ENCODE measurements at regions not wholly inside any gene's neighbourhood (a gene's known extent, or its start where the extent isn't known, plus 50 kb on each side); places are given as distances from the start of the nearest gene placed in this dataset.

DNA sequence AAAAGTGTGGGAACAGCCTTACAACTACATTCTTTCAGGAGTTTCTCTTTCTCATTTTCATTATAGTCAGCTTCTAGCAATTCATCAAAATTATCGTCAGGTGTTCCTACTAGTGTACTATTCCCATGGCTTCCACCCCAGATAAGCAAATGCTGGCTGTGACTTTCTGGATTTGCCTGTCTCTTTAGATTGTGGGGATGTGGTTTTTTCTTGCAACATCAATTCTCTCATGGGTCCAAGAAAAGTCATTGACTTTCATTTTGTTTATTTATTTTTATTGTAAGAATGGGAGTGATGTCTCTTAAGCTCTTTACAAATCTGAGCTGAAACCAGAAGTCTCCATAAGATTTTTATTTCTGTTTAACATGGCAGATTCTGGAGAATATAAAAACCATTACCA, 349.7 kb upstream of the SEMA3C start:
- no peaks in the 10 kb centered on the region for H4K20me1 ChIP-seq (replicated peaks in 1 of 2; ENCODE audit: control insufficient read depth in 1 of 2, insufficient read depth in 2 of 2, low read length in 2 of 2)
- no peak overlapping the region for H2BK15ac ChIP-seq (ENCODE audit: low read length)
- no peaks in the 10 kb centered on the region for H3K4me1 ChIP-seq (replicated peaks in 1 of 4; ENCODE audit: control insufficient read depth in 3 of 4, insufficient read depth in 4 of 4, low read length in 3 of 4)
- H3K18ac ChIP-seq (ENCODE audit: extremely low read depth, low read length): no peak overlapping the region
- no peak overlapping the region for H3K56ac ChIP-seq (replicated peaks; ENCODE audit: insufficient read length, low read depth, low read length)
- no peak overlapping the region for H3K23ac ChIP-seq (ENCODE audit: insufficient read length)
- no peak overlapping the region for H4K8ac ChIP-seq (ENCODE audit: extremely low read depth, insufficient read depth, low read length)
- no peak overlapping the region for H3K27ac ChIP-seq (ENCODE audit: low read depth, low read length)
- H3K4ac ChIP-seq (replicated peaks; ENCODE audit: insufficient read length, low read depth, low read length): no peak overlapping the region
- no peak for TF ChIP-seq GABPA (IDR thresholded peaks at IDR 0.05; ENCODE audit: borderline replicate concordance, insufficient read depth, low read length)
- TF ChIP-seq KDM4A (IDR thresholded peaks at IDR 0.05; ENCODE audit: low read depth, low read length, severe bottlenecking): no peak
- no peak for TF ChIP-seq BCL11A (IDR thresholded peaks at IDR 0.05; ENCODE audit: low read depth in 2 of 2, low read length in 2 of 2)
- no peak for TF ChIP-seq CHD2 (IDR thresholded peaks at IDR 0.05; ENCODE audit: low read length)
- TF ChIP-seq HDAC2 (IDR thresholded peaks at IDR 0.05; ENCODE audit: borderline replicate concordance in 1 of 2, low read depth in 2 of 2, low read length in 2 of 2): no peak
- TF ChIP-seq, protein P1, sequence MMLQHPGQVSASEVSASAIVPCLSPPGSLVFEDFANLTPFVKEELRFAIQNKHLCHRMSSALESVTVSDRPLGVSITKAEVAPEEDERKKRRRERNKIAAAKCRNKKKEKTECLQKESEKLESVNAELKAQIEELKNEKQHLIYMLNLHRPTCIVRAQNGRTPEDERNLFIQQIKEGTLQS (IDR thresholded peaks at IDR 0.05; ENCODE audit: insufficient read depth, low read depth, low read length): no peak
- no peak for TF ChIP-seq TEAD4 (IDR thresholded peaks at IDR 0.05; ENCODE audit: low read depth, low read length)
- TF ChIP-seq EP300 (IDR thresholded peaks at IDR 0.05; ENCODE audit: borderline replicate concordance in 1 of 2, low read depth in 2 of 2, low read length in 2 of 2): no peak
- no peak for TF ChIP-seq FOSL1 (IDR thresholded peaks at IDR 0.05; ENCODE audit: insufficient read depth, low read depth, low read length)
- TF ChIP-seq NANOG (IDR thresholded peaks at IDR 0.05; ENCODE audit: insufficient read depth, low read depth, low read length, poor library complexity, severe bottlenecking): no peak
- no peak for TF ChIP-seq SIN3A (conservative IDR thresholded peaks at IDR 0.05 in 1 of 2, IDR thresholded peaks at IDR 0.05 in 1 of 2; ENCODE audit: low read depth in 1 of 2, low read length in 2 of 2)
- TF ChIP-seq GTF2F1 (IDR thresholded peaks at IDR 0.05; ENCODE audit: borderline replicate concordance, low read depth, low read length): no peak
- TF ChIP-seq TAF7 (optimal IDR thresholded peaks at IDR 0.05; ENCODE audit: borderline replicate concordance, low read depth, low read length): no peak
- H2BK120ac ChIP-seq (replicated peaks; ENCODE audit: low read depth, low read length): no peak overlapping the region
- H4K5ac ChIP-seq (ENCODE audit: insufficient read length, low read depth, low read length): no peak overlapping the region
- ChIA-PET POLR2A (ENCODE audit: partially characterized antibody) (no interaction called here), CTCF (ENCODE audit: partially characterized antibody) (no interaction called here)
- no peak overlapping the region for H2BK20ac ChIP-seq (ENCODE audit: low read length)
- FAIRE-seq (no peak), DNase-seq (ENCODE audit: low read depth in 1 of 2, low spot score in 2 of 2) (no peak)
- no peak overlapping the region for H3K14ac ChIP-seq (ENCODE audit: insufficient read length)
- WGBS, 2 experiments (ENCODE audit: extremely low coverage in 1 of 2, insufficient coverage in 1 of 2, insufficient read length in 1 of 2, insufficient replicate concordance in 2 of 2, low coverage in 1 of 2, low lambda C conversion rate in 2 of 2, missing lambda C conversion rate in 1 of 2): 93% methylated on average over 1 of the region's 1 CpG; no CpG with 5 or more reads in 1 of the 2 experiments
- no peak overlapping the region for H2BK12ac ChIP-seq (ENCODE audit: low read depth, low read length)
- no peaks in the 10 kb centered on the region for H3K23me2 ChIP-seq (ENCODE audit: low read depth, low read length)
- H2AFZ ChIP-seq (ENCODE audit: low read length): no peak overlapping the region
- peaks cover 6% of the 10 kb centered on the region in 2 experiments; a peak in 1 of 4 replicates for H3K9me3 ChIP-seq (ENCODE audit: insufficient read depth in 2 of 2, low read depth in 1 of 2, low read length in 1 of 2)
- H3K36me3 ChIP-seq (ENCODE audit: control insufficient read depth in 2 of 4, insufficient read depth in 4 of 4, low read length in 3 of 4): no peaks in the 10 kb centered on the region
- no peaks in the 10 kb centered on the region for H3K27me3 ChIP-seq (replicated peaks in 1 of 4; ENCODE audit: control insufficient read depth in 3 of 4, extremely low read depth in 1 of 4, insufficient read depth in 3 of 4, low read length in 3 of 4)
- H3K79me2 ChIP-seq (ENCODE audit: control insufficient read depth in 1 of 2, insufficient read depth in 2 of 2, low read length in 2 of 2): no peaks in the 10 kb centered on the region
- H3K4me3 ChIP-seq (ENCODE audit: extremely low read depth in 1 of 4, insufficient read depth in 2 of 4, low read depth in 3 of 4, low read length in 4 of 4): no peak overlapping the region
- H3K9ac ChIP-seq (replicated peaks in 1 of 4; ENCODE audit: extremely low read depth in 1 of 4, low read depth in 3 of 4, low read length in 3 of 4): no peak overlapping the region
- no peak overlapping the region for H2AK5ac ChIP-seq (ENCODE audit: low read depth, low read length)
- no peak overlapping the region for H2BK5ac ChIP-seq (ENCODE audit: low read depth, low read length)
- H3K79me1 ChIP-seq (ENCODE audit: low read depth, low read length): no peaks in the 10 kb centered on the region
- no peak overlapping the region for H4K91ac ChIP-seq (replicated peaks; ENCODE audit: insufficient read length, low read length)
- H3K4me2 ChIP-seq (ENCODE audit: insufficient read depth in 1 of 2, low read depth in 2 of 2, low read length in 2 of 2): no peak overlapping the region
